ENCODE measurements at regions not wholly inside any gene's neighbourhood (a gene's known extent, or its start where the extent isn't known, plus 50 kb on each side); places are given as distances from the start of the nearest gene placed in this dataset.

DNA sequence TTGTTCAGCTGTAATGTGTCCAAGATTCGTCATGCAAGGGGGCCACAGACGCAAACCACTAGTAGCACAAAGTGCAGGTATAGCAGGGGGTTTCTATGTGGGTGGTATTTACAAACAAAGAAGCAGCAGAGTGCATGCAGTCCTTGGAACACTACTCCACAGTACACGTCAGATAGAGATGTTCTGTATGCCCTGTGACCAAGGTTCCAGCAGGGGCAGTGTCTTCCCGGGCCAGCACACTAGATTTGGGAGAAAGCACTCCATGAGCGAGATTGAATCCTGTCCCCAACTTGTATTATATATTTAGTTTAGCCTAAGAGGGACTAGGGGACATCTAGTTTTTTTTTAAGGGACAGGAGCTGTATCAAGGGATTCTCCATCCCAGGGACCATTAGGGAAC, 54.4 kb upstream of the ESX1 start:
- no peak overlapping the region for H3K27ac ChIP-seq (ENCODE audit: insufficient read depth, low read length)
- no peaks in the 10 kb centered on the region for H3K36me3 ChIP-seq (ENCODE audit: control insufficient read depth, insufficient read depth, low read length)
- no peak overlapping the region for H2BK15ac ChIP-seq (ENCODE audit: low read depth, low read length)
- H2AK9ac ChIP-seq (replicated peaks; ENCODE audit: low read depth, low read length, poor library complexity), result no peak overlapping the region
- no peak overlapping the region for H2AFZ ChIP-seq (replicated peaks; ENCODE audit: low read length, poor library complexity)
- no peak overlapping the region for H2BK5ac ChIP-seq (ENCODE audit: low read depth, low read length, poor library complexity, severe bottlenecking)
- no peak overlapping the region for H2BK120ac ChIP-seq (ENCODE audit: low read depth, low read length)
- H3K18ac ChIP-seq (ENCODE audit: low read depth, low read length), result no peak overlapping the region
- no CpG with 5 or more reads among the region's 5 CpGs for WGBS, 2 experiments (ENCODE audit: extremely low coverage in 2 of 2, insufficient read length in 1 of 2)
- no TSS peak for BruUV-seq (replicated peaks)
- no peak overlapping the region for H4K5ac ChIP-seq (ENCODE audit: low read depth, low read length)
- H4K20me1 ChIP-seq (ENCODE audit: insufficient read depth, low read length), result no peaks in the 10 kb centered on the region
- H3K9me1 ChIP-seq (ENCODE audit: insufficient read depth, low read length), result no peaks in the 10 kb centered on the region
- H2AK5ac ChIP-seq (ENCODE audit: low read depth, low read length), result no peak overlapping the region
- H3K4me2 ChIP-seq (ENCODE audit: low read depth, low read length), result no peak overlapping the region
- no peak overlapping the region for H3K4me3 ChIP-seq (ENCODE audit: insufficient read depth, low read depth, low read length)
- H3K9ac ChIP-seq (ENCODE audit: low read depth, low read length), result no peak overlapping the region
- H3K9me3 ChIP-seq (ENCODE audit: control insufficient read depth, insufficient read depth, low read length), result no peaks in the 10 kb centered on the region
- TF ChIP-seq NFE2L2 (IDR thresholded peaks at IDR 0.05; ENCODE audit: low read depth, low read length) (no peak), CHD1 (IDR thresholded peaks at IDR 0.05; ENCODE audit: low read depth, low read length) (no peak), RCOR1 (IDR thresholded peaks at IDR 0.05; ENCODE audit: insufficient replicate concordance, low read length) (no peak), MAFK (IDR thresholded peaks at IDR 0.05; ENCODE audit: low read depth, low read length) (no peak), BHLHE40 (IDR thresholded peaks at IDR 0.05; ENCODE audit: low read depth, low read length) (no peak), FOS (IDR thresholded peaks at IDR 0.05; ENCODE audit: low read depth, low read length) (no peak), CEBPB (IDR thresholded peaks at IDR 0.05; ENCODE audit: low read depth, low read length) (no peak), SMC3 (IDR thresholded peaks at IDR 0.05; ENCODE audit: low read depth, low read length) (no peak), POLR2A (IDR thresholded peaks at IDR 0.05; ENCODE audit: low read depth, low read length) (no peak), RFX5 (IDR thresholded peaks at IDR 0.05; ENCODE audit: low read depth, low read length) (no peak), MXI1 (IDR thresholded peaks at IDR 0.05; ENCODE audit: borderline replicate concordance, low read depth, low read length) (no peak), RAD21 (IDR thresholded peaks at IDR 0.05; ENCODE audit: low read length) (no peak), MAZ (IDR thresholded peaks at IDR 0.05; ENCODE audit: borderline replicate concordance, low read depth, low read length) (no peak)
- TF ChIP-seq, protein P1, sequence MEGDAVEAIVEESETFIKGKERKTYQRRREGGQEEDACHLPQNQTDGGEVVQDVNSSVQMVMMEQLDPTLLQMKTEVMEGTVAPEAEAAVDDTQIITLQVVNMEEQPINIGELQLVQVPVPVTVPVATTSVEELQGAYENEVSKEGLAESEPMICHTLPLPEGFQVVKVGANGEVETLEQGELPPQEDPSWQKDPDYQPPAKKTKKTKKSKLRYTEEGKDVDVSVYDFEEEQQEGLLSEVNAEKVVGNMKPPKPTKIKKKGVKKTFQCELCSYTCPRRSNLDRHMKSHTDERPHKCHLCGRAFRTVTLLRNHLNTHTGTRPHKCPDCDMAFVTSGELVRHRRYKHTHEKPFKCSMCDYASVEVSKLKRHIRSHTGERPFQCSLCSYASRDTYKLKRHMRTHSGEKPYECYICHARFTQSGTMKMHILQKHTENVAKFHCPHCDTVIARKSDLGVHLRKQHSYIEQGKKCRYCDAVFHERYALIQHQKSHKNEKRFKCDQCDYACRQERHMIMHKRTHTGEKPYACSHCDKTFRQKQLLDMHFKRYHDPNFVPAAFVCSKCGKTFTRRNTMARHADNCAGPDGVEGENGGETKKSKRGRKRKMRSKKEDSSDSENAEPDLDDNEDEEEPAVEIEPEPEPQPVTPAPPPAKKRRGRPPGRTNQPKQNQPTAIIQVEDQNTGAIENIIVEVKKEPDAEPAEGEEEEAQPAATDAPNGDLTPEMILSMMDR (conservative IDR thresholded peaks at IDR 0.05; ENCODE audit: low read depth, low read length), result no peak
- TF ChIP-seq, protein P2, sequence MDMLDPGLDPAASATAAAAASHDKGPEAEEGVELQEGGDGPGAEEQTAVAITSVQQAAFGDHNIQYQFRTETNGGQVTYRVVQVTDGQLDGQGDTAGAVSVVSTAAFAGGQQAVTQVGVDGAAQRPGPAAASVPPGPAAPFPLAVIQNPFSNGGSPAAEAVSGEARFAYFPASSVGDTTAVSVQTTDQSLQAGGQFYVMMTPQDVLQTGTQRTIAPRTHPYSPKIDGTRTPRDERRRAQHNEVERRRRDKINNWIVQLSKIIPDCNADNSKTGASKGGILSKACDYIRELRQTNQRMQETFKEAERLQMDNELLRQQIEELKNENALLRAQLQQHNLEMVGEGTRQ (IDR thresholded peaks at IDR 0.05; ENCODE audit: low read depth, low read length), result no peak
- TF ChIP-seq, protein P3, sequence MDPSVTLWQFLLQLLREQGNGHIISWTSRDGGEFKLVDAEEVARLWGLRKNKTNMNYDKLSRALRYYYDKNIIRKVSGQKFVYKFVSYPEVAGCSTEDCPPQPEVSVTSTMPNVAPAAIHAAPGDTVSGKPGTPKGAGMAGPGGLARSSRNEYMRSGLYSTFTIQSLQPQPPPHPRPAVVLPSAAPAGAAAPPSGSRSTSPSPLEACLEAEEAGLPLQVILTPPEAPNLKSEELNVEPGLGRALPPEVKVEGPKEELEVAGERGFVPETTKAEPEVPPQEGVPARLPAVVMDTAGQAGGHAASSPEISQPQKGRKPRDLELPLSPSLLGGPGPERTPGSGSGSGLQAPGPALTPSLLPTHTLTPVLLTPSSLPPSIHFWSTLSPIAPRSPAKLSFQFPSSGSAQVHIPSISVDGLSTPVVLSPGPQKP (IDR thresholded peaks at IDR 0.05; ENCODE audit: borderline replicate concordance, low read depth, low read length), result no peak
- ATAC-seq (ENCODE audit: low read depth), result no peak
- no peak overlapping the region for H4K91ac ChIP-seq (ENCODE audit: insufficient read depth, low read depth, low read length)
- no peak overlapping the region for H2BK20ac ChIP-seq (ENCODE audit: low read depth, low read length)
- H3K14ac ChIP-seq (replicated peaks; ENCODE audit: low read depth, low read length), result no peak overlapping the region
- in situ Hi-C loops (cut with MboI; ENCODE audit: low sequenced_read_pairs), result no loop called here
- CTCF ChIA-PET, result interaction anchor here (1.1 kb wide), 1 partner anchor 35 kb away, joined by 3 read pairs; no protein-coding TSS in a partner anchor
- no peak overlapping the region for H4K8ac ChIP-seq (ENCODE audit: low read depth in 2 of 2, low read length in 2 of 2)
- no peak for DNase-seq
- no peak overlapping the region for H3K4ac ChIP-seq (ENCODE audit: low read depth, low read length)
- intact Hi-C loops (cut with micrococcal nuclease), result no loop called here
- no peak overlapping the region for H3K56ac ChIP-seq (ENCODE audit: extremely low read depth, insufficient read depth, low read length)
- H3K23ac ChIP-seq (ENCODE audit: low read depth, low read length), result no peak overlapping the region
- dilution Hi-C loops (cut with HindIII; ENCODE audit: low sequenced_read_pairs, unreplicated experiment), result no loop called here
- no peaks in the 10 kb centered on the region for H3K79me1 ChIP-seq (ENCODE audit: low read depth in 1 of 2, low read length in 2 of 2)
- POLR2A ChIA-PET (ENCODE audit: unreplicated experiment), result no interaction called here
- no peaks in the 10 kb centered on the region for H3K4me1 ChIP-seq (ENCODE audit: control insufficient read depth, insufficient read depth, low read length)
- H3K27me3 ChIP-seq (ENCODE audit: control insufficient read depth, insufficient read depth, low read length), result peaks cover 2% of the 10 kb centered on the region; the same call in 1 of the 2 replicates

Measured in IMR-90 (cell line).